Calu3 (cell line): ENCODE measurements at regions not wholly inside any gene's neighbourhood (a gene's known extent, or its start where the extent isn't known, plus 50 kb on each side); places are given as distances from the start of the nearest gene placed in this dataset.

Experiments used
- BruUV-seq: library from RNA; stranded (reverse); fragments of 400-500 nt; replicated peaks from 2 replicates; lab custom pipeline; 2021; lab: Mats Ljungman, UMichigan
- CTCF ChIA-PET: fragments of 300-600 bp; sonication (Branson Sonifier 250); formaldehyde crosslinking; loops from one replicate; lab custom pipeline; 2022; ENCODE audit warnings: antibody characterized with exemption; lab: Charles Lee
- DNase-seq: peaks from one replicate; pipeline ENCODE4 v3.0.0; 2022
- H3K27ac Mint-ChIP-seq: one replicate; pipeline ENCODE4 v1.8.0; 2022; ENCODE audit warnings: mixed read lengths; ENCODE audit not compliant: unreplicated experiment
- H3K27me3 Mint-ChIP-seq: one replicate; pipeline ENCODE4 v1.8.0; 2022; ENCODE audit warnings: mixed read lengths; ENCODE audit not compliant: unreplicated experiment
- H3K36me3 Mint-ChIP-seq: one replicate; pipeline ENCODE4 v1.8.0; 2022; ENCODE audit warnings: mild to moderate bottlenecking, moderate library complexity, mixed read lengths; ENCODE audit not compliant: insufficient read depth, unreplicated experiment
- H3K4me1 Mint-ChIP-seq: one replicate; pipeline ENCODE4 v1.8.0; 2022; ENCODE audit warnings: mild to moderate bottlenecking, low read depth, mixed read lengths; ENCODE audit not compliant: unreplicated experiment
- H3K4me3 Mint-ChIP-seq: one replicate; pipeline ENCODE4 v1.8.0; 2022; ENCODE audit warnings: mild to moderate bottlenecking, low read depth, moderate library complexity, mixed read lengths; ENCODE audit not compliant: unreplicated experiment
- H3K9me3 Mint-ChIP-seq: one replicate; pipeline ENCODE4 v1.8.0; 2022; ENCODE audit warnings: low read depth, mixed read lengths; ENCODE audit not compliant: unreplicated experiment
- intact Hi-C: fragments of 100-400 bp; cut with micrococcal nuclease; formaldehyde crosslinking; loops from one replicate; pipeline ENCODE4 v1.10.0; 2022; ENCODE audit not compliant: unreplicated experiment
- TF ChIP-seq, protein P1 (sequence below): fragments of 200-600 bp; IDR thresholded peaks from one replicate; pipeline ENCODE4 v1.8.0; 2022; ENCODE audit warnings: antibody characterized with exemption; ENCODE audit not compliant: unreplicated experiment

GRCh38 chr3:188037195-188037718, 116.7 kb upstream of the LPP start:
- Mint-ChIP-seq H3K36me3 (no peaks in the 10 kb centered on the region), H3K4me1 (peaks cover 29% of the 10 kb centered on the region), H3K9me3 (peaks cover 2% of the 10 kb centered on the region), H3K4me3 (no peak overlapping the region), H3K27me3 (no peaks in the 10 kb centered on the region), H3K27ac (no peak overlapping the region)
- no TSS peak for BruUV-seq
- intact Hi-C loops = loop anchor here (5.0 to 10.0 kb wide), 4 partner anchors 115 to 918 kb away; partner anchors contain the start of genes BCL6 and LPP
- TF ChIP-seq, protein P1, sequence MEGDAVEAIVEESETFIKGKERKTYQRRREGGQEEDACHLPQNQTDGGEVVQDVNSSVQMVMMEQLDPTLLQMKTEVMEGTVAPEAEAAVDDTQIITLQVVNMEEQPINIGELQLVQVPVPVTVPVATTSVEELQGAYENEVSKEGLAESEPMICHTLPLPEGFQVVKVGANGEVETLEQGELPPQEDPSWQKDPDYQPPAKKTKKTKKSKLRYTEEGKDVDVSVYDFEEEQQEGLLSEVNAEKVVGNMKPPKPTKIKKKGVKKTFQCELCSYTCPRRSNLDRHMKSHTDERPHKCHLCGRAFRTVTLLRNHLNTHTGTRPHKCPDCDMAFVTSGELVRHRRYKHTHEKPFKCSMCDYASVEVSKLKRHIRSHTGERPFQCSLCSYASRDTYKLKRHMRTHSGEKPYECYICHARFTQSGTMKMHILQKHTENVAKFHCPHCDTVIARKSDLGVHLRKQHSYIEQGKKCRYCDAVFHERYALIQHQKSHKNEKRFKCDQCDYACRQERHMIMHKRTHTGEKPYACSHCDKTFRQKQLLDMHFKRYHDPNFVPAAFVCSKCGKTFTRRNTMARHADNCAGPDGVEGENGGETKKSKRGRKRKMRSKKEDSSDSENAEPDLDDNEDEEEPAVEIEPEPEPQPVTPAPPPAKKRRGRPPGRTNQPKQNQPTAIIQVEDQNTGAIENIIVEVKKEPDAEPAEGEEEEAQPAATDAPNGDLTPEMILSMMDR = peak; percentile 65
- CTCF ChIA-PET = no interaction called here
- peak; percentile 59 for DNase-seq

- no peak overlapping the region for H3K27ac Mint-ChIP-seq
- H3K4me3 Mint-ChIP-seq = no peak overlapping the region
- peaks cover 29% of the 10 kb centered on the region for H3K4me1 Mint-ChIP-seq
- BruUV-seq = no TSS peak
- CTCF ChIA-PET = interaction anchor here (1.0 kb wide), 1 partner anchor 297 kb away, joined by 3 read pairs; no protein-coding TSS in a partner anchor
- H3K27me3 Mint-ChIP-seq = peaks cover 5% of the 10 kb centered on the region
- intact Hi-C loops = loop anchor here (5.0 to 10.0 kb wide), 4 partner anchors 114 to 917 kb away; partner anchors contain the start of genes BCL6 and LPP
- no peaks in the 10 kb centered on the region for H3K36me3 Mint-ChIP-seq
- TF ChIP-seq, protein P1 = no peak
- DNase-seq = no peak
- H3K9me3 Mint-ChIP-seq = peaks cover 2% of the 10 kb centered on the region
Observed at GRCh38 chr3:188037965-188038581, 115.9 kb upstream of the LPP start.

DNA sequence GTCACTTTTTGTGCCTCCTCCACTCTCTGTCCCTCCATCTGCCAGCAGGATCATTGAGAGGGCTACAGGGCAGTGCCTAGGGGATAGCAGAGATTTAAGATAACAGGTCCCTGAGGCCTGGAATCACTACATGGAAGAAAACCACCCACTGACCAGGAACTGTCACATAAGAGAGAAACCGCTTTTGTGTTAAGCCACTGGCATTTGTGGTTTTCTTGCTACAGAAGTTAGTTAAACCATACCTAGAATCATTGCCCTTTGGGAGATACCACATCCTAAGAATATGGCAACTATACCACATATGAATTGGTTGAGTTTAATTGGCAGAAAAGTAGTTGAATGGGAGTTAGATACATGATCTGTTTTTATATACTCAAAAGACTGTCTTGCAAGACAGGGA, 112.8 kb upstream of the LPP start:
- Mint-ChIP-seq H3K9me3 (no peaks in the 10 kb centered on the region), H3K4me3 (no peak overlapping the region), H3K27ac (no peak overlapping the region), H3K27me3 (peaks cover 15% of the 10 kb centered on the region), H3K4me1 (peaks cover 22% of the 10 kb centered on the region), H3K36me3 (no peaks in the 10 kb centered on the region)
- no peak for DNase-seq
- no TSS peak for BruUV-seq
- CTCF ChIA-PET = interaction anchor here (0.7 to 1.3 kb wide), 2 partner anchors 25 to 301 kb away, joined by 3 read pairs; no protein-coding TSS in a partner anchor
- TF ChIP-seq, protein P1 = no peak
- intact Hi-C loops = no loop called here

DNA sequence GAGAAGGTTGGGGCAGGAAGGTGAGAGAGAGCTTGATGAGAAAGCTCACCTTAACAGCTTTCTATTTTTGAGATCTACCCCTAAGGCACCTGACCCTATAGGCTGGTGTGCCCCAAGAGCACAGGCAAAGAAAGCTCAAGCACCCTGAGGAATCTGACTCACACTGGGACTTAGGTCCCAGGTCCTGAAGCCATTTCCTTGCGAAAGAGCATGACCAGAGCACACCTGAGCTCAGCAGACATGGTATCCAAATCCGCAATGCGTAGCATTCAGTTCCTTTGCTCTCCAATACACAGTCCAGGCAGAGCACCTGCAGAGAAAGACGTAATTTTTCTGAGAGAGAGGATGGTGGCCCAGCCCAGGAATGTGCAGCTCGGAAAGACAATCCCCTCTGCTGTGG, 112.1 kb upstream of the LPP start:
- CTCF ChIA-PET = interaction anchor here (0.7 to 1.3 kb wide), 3 partner anchors 25 to 302 kb away, joined by 3 read pairs; no protein-coding TSS in a partner anchor
- no TSS peak for BruUV-seq
- Mint-ChIP-seq H3K27me3 (peaks cover 15% of the 10 kb centered on the region), H3K9me3 (no peaks in the 10 kb centered on the region), H3K4me3 (no peak overlapping the region), H3K4me1 (peaks cover 15% of the 10 kb centered on the region), H3K27ac (no peak overlapping the region), H3K36me3 (no peaks in the 10 kb centered on the region)
- TF ChIP-seq, protein P1 = no peak
- no peak for DNase-seq
- intact Hi-C loops = no loop called here
